DMS53 (cell line): ENCODE measurements at regions not wholly inside any gene's neighbourhood (a gene's known extent, or its start where the extent isn't known, plus 50 kb on each side); places are given as distances from the start of the nearest gene placed in this dataset.

Source experiments
- DNase-seq: peaks from one replicate; lab custom pipeline; 2025; lab: John Stamatoyannopoulos, UW

DNA sequence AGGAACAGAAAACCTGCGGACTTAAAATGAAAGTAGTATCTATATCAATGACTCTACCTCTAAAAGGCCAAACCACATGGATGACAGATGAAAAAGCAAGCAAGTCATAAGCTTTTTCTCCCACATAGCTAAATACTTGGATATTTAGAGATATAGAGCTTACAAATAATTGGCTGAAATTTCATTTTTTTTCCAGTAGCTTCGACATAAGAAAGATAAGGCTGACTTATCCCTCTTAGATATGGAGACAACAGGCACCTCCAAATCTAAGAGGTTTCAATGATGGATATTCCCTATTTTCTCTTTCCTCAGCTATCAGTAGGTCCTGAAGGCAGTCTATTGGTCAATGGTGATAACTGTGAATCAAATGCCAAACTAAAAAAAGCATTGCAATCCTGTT lies 460.3 kb downstream of the MEIS1 start:
- no peak for DNase-seq

GRCh38 chr2:66896131-66896530 lies 461.2 kb downstream of the MEIS1 start:
- DNase-seq = no peak

DNA sequence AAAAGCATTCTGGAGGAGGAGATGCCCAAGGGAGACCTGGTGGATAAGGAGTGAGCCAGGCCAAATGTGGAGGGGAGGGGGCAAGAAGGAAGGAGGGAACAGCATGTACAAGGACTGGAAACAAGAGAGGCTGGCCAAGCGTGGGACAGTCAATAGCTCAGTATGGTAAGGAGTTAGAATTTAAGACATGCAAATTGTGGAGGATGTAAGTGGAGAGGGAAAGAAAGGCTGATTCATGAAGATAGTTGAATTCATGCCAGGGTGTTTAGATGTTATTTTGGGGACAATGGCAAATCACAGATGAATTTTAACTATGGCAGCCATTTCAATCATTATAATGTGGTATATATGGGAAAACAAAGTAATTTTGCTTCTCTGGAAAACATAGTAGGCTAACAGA lies 462.3 kb downstream of the MEIS1 start:
- no peak for DNase-seq

GRCh38 chr2:66897691-66898150 lies 462.8 kb downstream of the MEIS1 start:
- DNase-seq = no peak

DNA sequence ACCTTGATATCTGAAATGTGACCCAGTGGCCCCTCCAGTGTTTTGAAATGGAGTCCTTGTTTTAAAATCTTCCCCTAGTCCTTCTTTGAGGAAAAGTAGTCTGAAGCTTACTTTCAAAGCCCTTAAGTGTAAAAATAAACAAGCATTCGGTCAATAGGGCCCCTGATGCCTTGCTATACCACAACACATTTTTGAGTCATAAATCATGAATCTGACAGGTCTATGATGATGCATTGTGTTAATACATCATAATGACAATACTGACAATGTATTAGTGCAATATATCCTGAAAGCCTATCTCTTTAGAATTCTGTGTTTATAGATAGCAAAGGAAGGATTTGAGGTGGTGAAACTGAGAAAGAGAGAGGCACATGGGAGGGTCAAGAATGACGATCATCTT lies 464.2 kb downstream of the MEIS1 start:
- DNase-seq = peak; percentile 38

- peak; percentile 17 for DNase-seq
Observed at GRCh38 chr2:66899648-66900047, 464.7 kb downstream of the MEIS1 start.

DNA sequence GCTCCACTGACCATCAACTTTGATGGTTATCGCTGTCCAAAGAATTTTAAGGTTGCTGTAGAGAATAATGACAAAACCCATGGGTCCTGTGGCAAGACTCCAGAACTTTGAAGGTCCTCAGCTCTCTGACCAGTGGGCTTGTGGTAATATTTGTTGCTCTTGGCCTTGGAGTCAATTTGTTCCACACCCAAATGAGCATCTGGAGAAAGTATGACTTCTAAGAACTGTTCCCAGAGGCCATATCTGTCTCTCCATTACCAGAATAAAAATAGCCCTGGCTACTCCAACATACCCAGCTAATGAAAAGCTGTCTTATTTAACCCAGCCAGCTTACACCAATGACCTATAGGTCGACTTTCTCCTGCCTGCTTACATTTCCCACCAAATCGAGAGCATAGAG lies 466.4 kb downstream of the MEIS1 start:
- no peak for DNase-seq

GRCh38 chr2:66903183-66903582 lies 468.3 kb downstream of the MEIS1 start:
- DNase-seq = no peak

GRCh38 chr2:66903745-66904465 lies 469.0 kb downstream of the MEIS1 start:
- DNase-seq = no peak

- no peak for DNase-seq
Observed at GRCh38 chr2:66915237-66915636, 480.3 kb downstream of the MEIS1 start.

DNA sequence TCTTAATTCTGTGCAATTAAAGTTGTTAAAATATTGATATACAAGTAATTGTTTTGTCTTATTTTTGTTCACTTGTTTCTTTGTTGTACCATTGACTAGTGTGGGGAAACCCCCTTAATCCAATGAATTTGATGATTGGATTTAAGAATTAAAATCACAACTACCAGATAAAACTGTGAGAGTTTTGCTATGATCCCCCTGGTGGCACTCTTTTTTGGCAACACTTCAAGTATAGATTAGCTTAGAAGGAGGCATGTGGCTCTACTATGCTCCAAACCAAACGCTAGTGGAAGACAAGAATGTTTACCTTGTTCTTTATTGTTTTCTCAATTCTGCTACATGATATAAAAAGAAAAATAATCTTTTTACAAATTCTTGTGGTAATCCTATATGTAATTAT lies 477.8 kb upstream of the ETAA1 start:
- no peak for DNase-seq

- no peak for DNase-seq
Observed at GRCh38 chr2:66920415-66920814, 476.7 kb upstream of the ETAA1 start.

DNA sequence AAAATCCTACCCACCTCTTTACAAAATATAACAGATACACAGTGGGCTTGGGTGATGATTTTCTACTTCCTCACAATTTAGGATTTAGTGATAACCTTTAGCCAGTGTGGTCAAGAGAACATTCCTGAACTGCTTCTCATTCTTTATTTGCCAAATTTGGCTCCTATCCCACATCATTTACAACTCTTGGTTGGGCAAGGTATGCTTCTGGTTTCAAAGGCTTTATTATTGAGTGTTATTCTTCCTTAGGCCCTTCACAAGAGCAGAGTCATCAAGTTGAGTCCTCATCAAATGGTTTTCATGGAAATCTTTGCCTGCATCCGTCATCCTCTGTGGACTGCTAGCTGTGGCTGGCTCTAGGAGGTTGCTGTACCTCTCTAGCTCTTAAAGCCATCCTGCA lies 472.0 kb upstream of the ETAA1 start:
- no peak for DNase-seq

DNA sequence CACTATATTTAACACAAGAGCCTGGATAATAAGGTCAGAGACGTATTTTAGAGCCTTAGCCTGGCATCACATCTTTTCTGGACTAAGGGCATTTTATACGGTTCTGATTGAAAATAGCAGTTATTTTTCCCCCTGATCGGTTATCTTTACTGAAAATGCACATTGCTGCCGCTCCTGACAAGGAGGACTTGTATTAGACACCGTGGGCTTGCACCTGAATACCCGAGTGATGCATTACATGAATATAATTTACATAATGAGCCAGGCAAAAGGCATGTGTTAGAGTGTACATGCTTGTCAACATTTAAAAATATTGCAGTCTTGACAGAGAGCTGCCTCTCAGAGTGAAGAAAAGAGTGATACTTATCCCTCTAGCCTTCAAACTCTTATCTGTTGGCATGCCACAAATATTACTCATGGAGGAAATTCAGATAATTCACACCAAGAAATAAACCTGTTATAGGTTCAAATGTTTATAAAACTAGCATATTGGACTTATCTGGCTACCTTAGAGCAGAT lies 470.5 kb upstream of the ETAA1 start:
- DNase-seq = no peak

GRCh38 chr2:66929632-66930338 lies 467.3 kb upstream of the ETAA1 start:
- no peak for DNase-seq

DNA sequence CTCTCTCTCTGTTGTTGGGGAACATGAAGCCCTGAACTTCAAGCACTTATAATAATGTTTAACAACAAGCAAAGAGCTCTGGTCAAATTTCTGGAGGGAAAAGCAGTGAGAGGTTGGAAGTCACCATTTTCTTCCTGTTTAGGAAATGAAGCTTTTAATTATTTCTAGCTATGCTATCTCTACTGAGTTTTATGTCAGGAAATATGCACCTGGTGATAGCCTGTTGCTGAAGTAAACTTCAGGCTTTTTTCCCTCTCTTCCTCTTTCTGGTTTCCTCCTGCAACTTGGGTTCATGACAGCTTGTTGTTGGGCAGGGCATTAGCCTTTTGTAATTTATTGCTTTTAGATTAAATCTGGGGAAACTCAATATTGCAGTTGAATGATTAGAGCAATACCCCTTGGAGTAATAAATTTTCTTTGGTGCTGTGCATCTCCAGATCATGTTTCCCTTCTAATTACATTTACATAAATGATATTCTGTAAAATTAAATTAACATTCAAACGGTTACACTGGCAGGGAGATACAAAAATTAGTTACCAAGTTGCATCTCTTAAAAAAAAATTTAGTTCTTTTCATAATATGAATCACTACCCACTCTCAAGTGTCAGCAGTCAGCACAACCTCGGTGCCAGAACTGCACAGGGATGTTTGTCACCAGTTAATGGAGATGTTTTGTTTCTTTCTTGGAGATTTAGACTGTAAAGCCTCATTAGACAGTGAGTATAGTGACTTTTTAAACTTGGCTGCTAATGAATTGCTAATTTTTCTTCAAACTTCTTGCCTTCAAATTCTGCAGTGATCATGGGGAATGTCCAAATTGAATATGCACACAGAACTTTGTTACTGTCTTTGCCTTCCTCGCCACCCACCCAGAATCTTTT lies 466.6 kb upstream of the ETAA1 start:
- no peak for DNase-seq

DNA sequence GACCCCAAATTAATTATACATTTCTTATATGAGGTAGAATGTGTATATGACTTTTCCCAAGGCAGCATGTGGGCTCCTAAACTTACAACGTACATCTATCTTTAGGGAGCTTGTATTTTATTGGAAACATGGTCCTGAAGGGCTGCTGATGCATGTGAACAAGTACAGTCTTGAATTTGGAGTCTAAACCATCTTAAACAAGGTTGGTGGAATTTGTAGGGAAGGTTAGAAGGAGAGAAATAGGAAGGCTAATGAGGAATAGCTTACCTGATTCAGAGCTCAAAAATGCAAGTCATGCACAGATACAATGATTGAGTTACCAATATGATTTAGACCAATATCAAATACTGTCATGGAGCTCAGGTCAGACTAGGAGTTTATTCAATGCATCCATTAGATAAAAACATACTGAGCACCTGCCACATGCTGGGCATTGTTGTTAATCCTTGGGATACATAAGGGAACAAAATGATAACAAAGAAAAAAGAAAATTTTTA lies 458.6 kb upstream of the ETAA1 start:
- no peak for DNase-seq

DNA sequence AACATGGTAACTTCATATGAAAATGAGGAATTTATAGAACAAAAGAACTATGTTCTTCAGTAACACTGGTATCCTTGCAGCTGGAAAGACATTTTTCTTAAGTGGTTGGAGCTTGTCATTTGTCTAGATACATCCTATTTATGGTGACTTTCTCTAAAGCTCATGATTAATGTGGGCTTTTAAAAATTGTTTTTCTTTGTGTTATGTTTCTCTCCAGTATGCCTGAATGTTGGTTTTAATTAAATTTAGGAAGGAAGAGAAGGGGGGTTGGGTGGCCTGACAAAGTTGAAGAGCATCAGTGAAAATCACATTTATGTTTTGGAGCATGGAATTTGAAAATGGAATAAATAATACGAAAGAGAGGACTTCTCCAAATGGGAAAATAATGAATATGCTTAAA lies 457.1 kb upstream of the ETAA1 start:
- DNase-seq = no peak

- no peak for DNase-seq
Observed at GRCh38 chr2:66948234-66948633, 448.9 kb upstream of the ETAA1 start.

DNA sequence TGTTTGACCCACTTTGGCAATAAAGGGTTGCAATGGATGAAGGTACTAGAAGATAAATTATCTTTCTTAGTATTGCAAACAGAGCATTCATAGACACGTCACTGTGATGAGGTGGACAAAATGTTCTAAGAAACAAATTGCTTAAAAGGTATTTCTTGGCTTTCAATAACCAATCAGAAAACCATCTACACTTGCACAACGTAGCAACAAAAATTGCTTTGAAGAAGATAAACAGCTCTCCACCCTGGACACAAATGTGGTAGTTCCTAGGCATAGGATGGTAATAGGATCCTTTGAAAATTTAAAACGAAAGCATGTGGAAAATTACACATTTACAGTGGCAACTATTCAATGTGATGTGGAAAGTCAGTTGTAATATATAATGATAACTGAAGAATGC lies 439.9 kb upstream of the ETAA1 start:
- no peak for DNase-seq

DNA sequence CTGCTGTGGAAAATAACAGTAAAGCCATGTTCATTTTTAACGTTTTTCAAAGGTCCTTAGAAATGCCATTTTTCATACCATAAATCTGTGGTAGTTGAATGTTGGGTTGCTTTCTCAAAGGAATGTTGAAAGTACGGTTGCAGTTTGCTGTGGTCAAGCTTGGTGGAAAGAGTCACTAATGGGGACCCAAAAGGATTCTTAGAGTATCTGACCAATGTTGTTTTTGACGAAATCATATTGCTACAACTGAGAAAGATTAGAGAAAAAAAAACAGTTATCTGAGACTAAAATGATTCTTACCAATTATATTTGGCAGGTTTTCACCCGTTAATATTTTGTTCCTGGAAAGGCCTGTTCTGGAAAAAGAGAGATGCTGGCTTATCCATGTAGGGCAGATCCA lies 439.5 kb upstream of the ETAA1 start:
- DNase-seq = no peak

GRCh38 chr2:66960161-66960560 lies 437.0 kb upstream of the ETAA1 start:
- no peak for DNase-seq
